H9 (cell line): ENCODE measurements at regions not wholly inside any gene's neighbourhood (a gene's known extent, or its start where the extent isn't known, plus 50 kb on each side); places are given as distances from the start of the nearest gene placed in this dataset.

Experiments
- DNase-seq: peaks from one replicate; pipeline ENCODE4 v3.0.0-alpha.2; 2017
- H2AFZ ChIP-seq: one replicate; pipeline ENCODE4 v1.6.1; 2013; ENCODE audit warnings: mild to moderate bottlenecking, low read length, control low read depth, moderate library complexity
- H2AK5ac ChIP-seq: 2 replicates; pipeline ENCODE4 v1.6.1; 2013; ENCODE audit warnings: low read length, control low read depth, mixed read lengths; ENCODE audit not compliant: insufficient read length
- H2BK120ac ChIP-seq: one replicate; pipeline ENCODE4 v1.6.1; 2013; ENCODE audit warnings: low read depth, mild to moderate bottlenecking, low read length, control low read depth, inconsistent platforms; ENCODE audit not compliant: poor library complexity, severe bottlenecking
- H2BK12ac ChIP-seq: 2 replicates; pipeline ENCODE4 v1.6.1; 2013; ENCODE audit warnings: low read length, control low read depth, mixed read lengths, low read depth; ENCODE audit not compliant: insufficient read length
- H2BK15ac ChIP-seq: 2 replicates; pipeline ENCODE4 v1.6.1; 2013; ENCODE audit warnings: low read depth, low read length, control low read depth
- H2BK20ac ChIP-seq: one replicate; pipeline ENCODE4 v1.6.1; 2013; ENCODE audit warnings: low read depth, mild to moderate bottlenecking, low read length, control low read depth, inconsistent platforms; ENCODE audit not compliant: poor library complexity, severe bottlenecking
- H2BK5ac ChIP-seq: 2 replicates; pipeline ENCODE4 v1.6.1; 2013; ENCODE audit warnings: low read length, control low read depth, mixed read lengths; ENCODE audit not compliant: insufficient read length
- H3K14ac ChIP-seq: 2 replicates; pipeline ENCODE4 v1.6.1; 2013; ENCODE audit warnings: low read length, control low read depth; ENCODE audit not compliant: insufficient read depth
- H3K18ac ChIP-seq: 2 replicates; pipeline ENCODE4 v1.6.1; 2013; ENCODE audit warnings: low read depth, mild to moderate bottlenecking, mixed read lengths, low read length, control low read depth; ENCODE audit not compliant: insufficient read length
- H3K23ac ChIP-seq: 2 replicates; pipeline ENCODE4 v1.6.1; 2013; ENCODE audit warnings: low read length, control low read depth, mixed read lengths, low read depth; ENCODE audit not compliant: insufficient read length
- H3K23me2 ChIP-seq: 2 replicates; pipeline ENCODE4 v1.6.1; 2013; ENCODE audit warnings: low read depth, mild to moderate bottlenecking, mixed read lengths, low read length, control low read depth; ENCODE audit not compliant: insufficient read length, poor library complexity, severe bottlenecking
- H3K27ac ChIP-seq: 2 replicates; pipeline ENCODE4 v1.5.1; 2013; ENCODE audit warnings: low read length, control low read depth, mixed read lengths, low read depth; ENCODE audit not compliant: insufficient read length
- H3K27me3 ChIP-seq: 2 replicates; pipeline ENCODE4 v1.6.1; 2013; ENCODE audit warnings: low read length, control low read depth, inconsistent platforms; ENCODE audit not compliant: insufficient read depth
- H3K4ac ChIP-seq: 2 replicates; pipeline ENCODE4 v1.6.1; 2013; ENCODE audit warnings: low read depth, mild to moderate bottlenecking, control low read depth, inconsistent platforms, low read length, moderate library complexity
- H3K4me1 ChIP-seq: 2 replicates; pipeline ENCODE4 v1.6.1; 2013; ENCODE audit warnings: low read length, control low read depth, inconsistent platforms; ENCODE audit not compliant: insufficient read depth
- H3K4me2 ChIP-seq: 2 replicates; pipeline ENCODE4 v1.6.1; 2013; ENCODE audit warnings: low read length, control low read depth, mixed read lengths; ENCODE audit not compliant: insufficient read length, insufficient read depth
- H3K56ac ChIP-seq: 2 replicates; pipeline ENCODE4 v1.6.1; 2013; ENCODE audit warnings: low read depth, mild to moderate bottlenecking, mixed read lengths, low read length, control low read depth; ENCODE audit not compliant: insufficient read length
- H3K79me1 ChIP-seq: 2 replicates; pipeline ENCODE4 v1.6.1; 2013; ENCODE audit warnings: low read depth, mild to moderate bottlenecking, moderate library complexity, low read length, control low read depth, inconsistent platforms; ENCODE audit not compliant: insufficient read depth, poor library complexity, severe bottlenecking
- H3K79me2 ChIP-seq: 2 replicates; pipeline ENCODE4 v1.6.1; 2013; ENCODE audit warnings: low read length, control low read depth, inconsistent platforms; ENCODE audit not compliant: insufficient read depth
- H3K9ac ChIP-seq: 2 replicates; pipeline ENCODE4 v1.6.1; 2013; ENCODE audit warnings: low read length, control low read depth, mixed read lengths; ENCODE audit not compliant: insufficient read length; ENCODE audit errors: extremely low read depth
- H3K9me3 ChIP-seq: one replicate; pipeline ENCODE4 v1.6.1; 2013; ENCODE audit warnings: low read depth, low read length, inconsistent platforms; ENCODE audit not compliant: control insufficient read depth
- H3T11ph ChIP-seq: one replicate; pipeline ENCODE4 v1.6.1; 2013; ENCODE audit warnings: mild to moderate bottlenecking, low read length, control low read depth, inconsistent platforms
- H4K20me1 ChIP-seq: one replicate; pipeline ENCODE4 v1.6.1; 2013; ENCODE audit not compliant: control insufficient read depth, insufficient read length, insufficient read depth
- H4K5ac ChIP-seq: 2 replicates; pipeline ENCODE4 v1.6.1; 2013; ENCODE audit warnings: low read depth, mild to moderate bottlenecking, mixed read lengths, low read length, control low read depth; ENCODE audit not compliant: insufficient read length
- H4K8ac ChIP-seq: replicated peaks from 2 replicates; pipeline ENCODE4 v1.6.1; 2013; ENCODE audit warnings: low read length, control low read depth, mixed read lengths, low read depth; ENCODE audit not compliant: insufficient read length
- H4K91ac ChIP-seq: 2 replicates; pipeline ENCODE4 v1.6.1; 2013; ENCODE audit warnings: low read depth, mild to moderate bottlenecking, moderate library complexity, mixed read lengths, low read length, control low read depth; ENCODE audit not compliant: insufficient read length
- H3K27ac Mint-ChIP-seq, 3 experiments: 2 replicates in 2 of 3; 3 replicates in 1 of 3; pipeline ENCODE4 v1.8.0; 2020 to 2021; ENCODE audit warnings: mixed read lengths in 3 of 3, mild to moderate bottlenecking in 1 of 3, moderate library complexity in 1 of 3
- H3K27me3 Mint-ChIP-seq: 2 replicates; pipeline ENCODE4 v1.8.0; 2021; ENCODE audit warnings: low read depth, mild to moderate bottlenecking, moderate library complexity, mixed read lengths
- H3K36me3 Mint-ChIP-seq, 3 experiments: 2 replicates in 2 of 3; 3 replicates in 1 of 3; pipeline ENCODE4 v1.8.0; 2020 to 2021; ENCODE audit warnings: low read depth in 3 of 3, mixed read lengths in 3 of 3; ENCODE audit not compliant: insufficient read depth in 1 of 3
- H3K4me1 Mint-ChIP-seq, 2 experiments: 2 replicates each; pipeline ENCODE4 v1.8.0; 2020; ENCODE audit warnings: mixed read lengths in 2 of 2
- H3K4me3 Mint-ChIP-seq, 2 experiments: 2 replicates in 1 of 2; 3 replicates in 1 of 2; pipeline ENCODE4 v1.8.0; 2020 to 2021; ENCODE audit warnings: mild to moderate bottlenecking in 2 of 2, mixed read lengths in 2 of 2, moderate library complexity in 1 of 2
- H3K9me3 Mint-ChIP-seq, 2 experiments: 2 replicates in 1 of 2; 3 replicates in 1 of 2; pipeline ENCODE4 v1.8.0; 2020; ENCODE audit warnings: mild to moderate bottlenecking in 2 of 2, mixed read lengths in 2 of 2, moderate library complexity in 1 of 2
- CTCF ChIP-seq: fragments of 200-600 bp; sonication (generic); conservative IDR thresholded peaks from 3 replicates; pipeline ENCODE4 v1.8.0; 2021; ENCODE audit warnings: antibody characterized with exemption, mild to moderate bottlenecking
- WGBS: extraction: QIAGEN DNeasy Blood & Tissue Kit; methylation state at CpG from one replicate; pipeline ENCODE4 v1.1.7; 2013; ENCODE audit warnings: missing lambda C conversion rate, low lambda C conversion rate, mixed read lengths; ENCODE audit not compliant: insufficient read length; ENCODE audit errors: extremely low coverage; 5-methylcytosine and 5-hydroxymethylcytosine counted together

- Histone ChIP-seq H3K4me1 (no peaks in the 10 kb centered on the region), H2BK15ac (no peak overlapping the region), H3K23me2 (no peaks in the 10 kb centered on the region), H2BK5ac (no peak overlapping the region), H4K91ac (no peak overlapping the region), H3K4ac (no peak overlapping the region), H3K79me1 (no peaks in the 10 kb centered on the region), H3K9me3 (peaks cover 12% of the 10 kb centered on the region), H2AK5ac (no peak overlapping the region), H2BK12ac (no peak overlapping the region), H2BK120ac (no peak overlapping the region), H2AFZ (no peak overlapping the region), H3K18ac (no peak overlapping the region), H3T11ph (no peak overlapping the region), H3K9ac (no peak overlapping the region), H3K23ac (no peak overlapping the region), H3K56ac (no peak overlapping the region), H4K20me1 (no peaks in the 10 kb centered on the region), H3K4me2 (no peak overlapping the region), H3K27ac (no peak overlapping the region), H4K8ac (no peak overlapping the region), H3K14ac (no peak overlapping the region), H4K5ac (no peak overlapping the region), H2BK20ac (no peak overlapping the region), H3K79me2 (peaks cover 2% of the 10 kb centered on the region; the same call in 1 of the 2 replicates), H3K27me3 (no peaks in the 10 kb centered on the region)
- no peak for DNase-seq
- no peaks in the 10 kb centered on the region for H3K4me1 Mint-ChIP-seq
- no peak for TF ChIP-seq CTCF
- H3K4me3 Mint-ChIP-seq, result no peak overlapping the region
- peaks cover 17 to 22% of the 10 kb centered on the region in 2 experiments; a peak in 4 of 5 replicates for H3K9me3 Mint-ChIP-seq
- H3K36me3 Mint-ChIP-seq, result peaks cover 15 to 26% (median 20%) of the 10 kb centered on the region in 3 experiments
- WGBS, result no CpG with 5 or more reads among the region's 3 CpGs
- H3K27ac Mint-ChIP-seq, result no peak overlapping the region
- peaks cover 24% of the 10 kb centered on the region for H3K27me3 Mint-ChIP-seq
These were observed 207.7 kb upstream of the BMPER start for GRCh38 chr7:33697616-33698015.
